ENCODE measurements at regions not wholly inside any gene's neighbourhood (a gene's known extent, or its start where the extent isn't known, plus 50 kb on each side); places are given as distances from the start of the nearest gene placed in this dataset.
A peak's percentile ranks its signal among the peaks of the same experiment; 100 is the strongest.

GRCh38 chr4:7138223-7139166 is 53.8 kb upstream of the SORCS2 start:
- no peak overlapping the region for H3K27ac ChIP-seq
- no peak overlapping the region for H3K4me3 ChIP-seq
- no peaks in the 10 kb centered on the region for H3K9me3 ChIP-seq
- H3K27me3 ChIP-seq, result no peaks in the 10 kb centered on the region
- no peak for DNase-seq (ENCODE audit: low spot score in 2 of 2)
- TF ChIP-seq EP300 (IDR thresholded peaks at IDR 0.05) (no peak), CTCF (IDR thresholded peaks at IDR 0.05) (no peak), POLR2A (IDR thresholded peaks at IDR 0.05) (no peak)
- no peaks in the 10 kb centered on the region for H3K36me3 ChIP-seq
- H3K4me1 ChIP-seq, result peaks cover 0 to 21% (median 4%) of the 10 kb centered on the region in 4 donors
- WGBS, 2 donors, result 88 to 90% methylated on average over 20 to 21 of the region's 21 CpGs

GRCh38 chr4:7137326-7138200 is 54.8 kb upstream of the SORCS2 start:
- TF ChIP-seq CTCF (IDR thresholded peaks at IDR 0.05) (no peak), POLR2A (IDR thresholded peaks at IDR 0.05) (no peak), EP300 (IDR thresholded peaks at IDR 0.05) (no peak)
- H3K36me3 ChIP-seq, result no peaks in the 10 kb centered on the region
- H3K4me1 ChIP-seq, result peaks cover 0 to 21% (median 4%) of the 10 kb centered on the region in 4 donors
- no peak for DNase-seq (ENCODE audit: low spot score in 2 of 2)
- H3K9me3 ChIP-seq, result no peaks in the 10 kb centered on the region
- H3K27me3 ChIP-seq, result no peaks in the 10 kb centered on the region
- WGBS, 2 donors, result 90 to 91% methylated on average over 25 to 28 of the region's 30 CpGs
- H3K27ac ChIP-seq, result no peak overlapping the region
- no peak overlapping the region for H3K4me3 ChIP-seq

GRCh38 chr4:7136351-7136750 is 56.0 kb upstream of the SORCS2 start:
- TF ChIP-seq POLR2A (IDR thresholded peaks at IDR 0.05), result no peak
- TF ChIP-seq EP300 (IDR thresholded peaks at IDR 0.05), result no peak
- no peak for TF ChIP-seq CTCF (IDR thresholded peaks at IDR 0.05)
- H3K4me1 ChIP-seq, result peaks cover 0 to 21% (median 4%) of the 10 kb centered on the region in 4 donors
- no peak overlapping the region for H3K27ac ChIP-seq
- no peaks in the 10 kb centered on the region for H3K9me3 ChIP-seq
- WGBS, 2 donors, result 78 to 79% methylated on average over 9 of the region's 9 CpGs
- no peaks in the 10 kb centered on the region for H3K36me3 ChIP-seq
- no peak for DNase-seq (ENCODE audit: low spot score in 2 of 2)
- no peaks in the 10 kb centered on the region for H3K27me3 ChIP-seq
- H3K4me3 ChIP-seq, result no peak overlapping the region

- Histone ChIP-seq H3K36me3 (no peaks in the 10 kb centered on the region), H3K4me3 (no peak overlapping the region), H3K27me3 (no peaks in the 10 kb centered on the region), H3K27ac (peak overlapping the region in 2 of 4 donors; percentile 25 to 70), H3K4me1 (peaks cover 0 to 22% (median 4%) of the 10 kb centered on the region in 4 donors), H3K9me3 (no peaks in the 10 kb centered on the region)
- 42 to 48% methylated on average over 7 to 13 of the region's 13 CpGs for WGBS, 2 donors
- TF ChIP-seq CTCF (IDR thresholded peaks at IDR 0.05), result no peak
- peak in 1 of 2 donors; percentile 38 for DNase-seq (ENCODE audit: low spot score in 2 of 2)
These were observed 57.0 kb upstream of the SORCS2 start for GRCh38 chr4:7135389-7135746.
